Sigmoid colon (tissue), 4 donors: ENCODE measurements at regions not wholly inside any gene's neighbourhood (a gene's known extent, or its start where the extent isn't known, plus 50 kb on each side); places are given as distances from the start of the nearest gene placed in this dataset.

Source experiments
- CTCF ChIP-seq, 4 experiments: fragments of 450-650 bp in 3 of 4; fragments of 200-600 bp in 1 of 4; IDR thresholded peaks; one replicate each; pipeline ENCODE4 v1.5.1; 2016 to 2019; ENCODE audit warnings: antibody characterized with exemption in 4 of 4, mild to moderate bottlenecking in 3 of 4, moderate library complexity in 2 of 4
- EP300 ChIP-seq, 4 donors: sonication (generic); formaldehyde crosslinking; IDR thresholded peaks; one replicate each; pipeline ENCODE4 v1.6.1; 2017; ENCODE audit warnings: antibody characterized with exemption in 4 of 4
- POLR2A ChIP-seq, 2 donors: fragments of 450-650 bp; IDR thresholded peaks; one replicate each; pipeline ENCODE4 v1.6.1; 2016; ENCODE audit warnings: antibody characterized with exemption in 2 of 2, mild to moderate bottlenecking in 2 of 2, moderate library complexity in 2 of 2
- POLR2AphosphoS5 ChIP-seq, 4 donors: sonication (generic); formaldehyde crosslinking; IDR thresholded peaks; one replicate each; pipeline ENCODE4 v1.6.1; 2017; ENCODE audit warnings: antibody characterized with exemption in 4 of 4

- TF ChIP-seq POLR2A (IDR thresholded peaks at IDR 0.05) (no peak), CTCF (IDR thresholded peaks at IDR 0.05) (no peak), EP300 (IDR thresholded peaks at IDR 0.05) (no peak), POLR2AphosphoS5 (IDR thresholded peaks at IDR 0.05) (no peak)
Observed at GRCh38 chr19:31144075-31144870, 205.0 kb downstream of the TSHZ3 start.
